ENCODE measurements at regions not wholly inside any gene's neighbourhood (a gene's known extent, or its start where the extent isn't known, plus 50 kb on each side); places are given as distances from the start of the nearest gene placed in this dataset.

GRCh38 chr7:42493436-42494198, 256.6 kb upstream of the GLI3 start:
- Histone ChIP-seq H3K4me3 (peak overlapping the region in 11 of 12 donors; percentile 21 to 60 (median 50)), H3K27ac (peak overlapping the region; percentile 1 to 79 (median 51)), H3K9me3 (no peaks in the 10 kb centered on the region), H3K4me1 (peaks cover 0 to 21% (median 10%) of the 10 kb centered on the region in 12 donors), H3K27me3 (peaks cover 0 to 7% (median 0%) of the 10 kb centered on the region in 9 donors), H3K36me3 (no peaks in the 10 kb centered on the region)
- ATAC-seq = peak; percentile 90 to 98 (median 97)
- TF ChIP-seq POLR2A (IDR thresholded peaks at IDR 0.05) (no peak), CTCF (IDR thresholded peaks at IDR 0.05) (peak in 2 of 12 donors; percentile 15 to 19)
- intact Hi-C loops (cut with DNase I) = no loop called here
- WGBS, 4 donors = 1 to 5% (median 3%) methylated on average over 14 to 29 of the region's 29 CpGs
- peak; percentile 77 to 89 (median 84) for DNase-seq

GRCh38 chr7:42492920-42493319, 255.9 kb upstream of the GLI3 start:
- Histone ChIP-seq H3K27ac (peak overlapping the region in 8 of 12 donors; percentile 23 to 79 (median 44)), H3K4me1 (peaks cover 0 to 21% (median 10%) of the 10 kb centered on the region in 12 donors)
- 53 to 62% (median 60%) methylated on average over 7 of the region's 7 CpGs for WGBS, 4 donors

GRCh38 chr7:42491106-42491505, 254.1 kb upstream of the GLI3 start:
- ATAC-seq (no peak), DNase-seq (no peak)
- H3K4me3 ChIP-seq = no peak overlapping the region
- 71 to 93% (median 78%) methylated on average over 3 of the region's 3 CpGs for WGBS, 4 donors
- peaks cover 0 to 7% (median 0%) of the 10 kb centered on the region in 9 donors for H3K27me3 ChIP-seq
- H3K4me1 ChIP-seq = peaks cover 0 to 21% (median 10%) of the 10 kb centered on the region in 12 donors
- H3K9me3 ChIP-seq = no peaks in the 10 kb centered on the region
- H3K27ac ChIP-seq = peak overlapping the region in 1 of 12 donors; percentile 45
- no peak for TF ChIP-seq POLR2A (IDR thresholded peaks at IDR 0.05)
- TF ChIP-seq CTCF (IDR thresholded peaks at IDR 0.05) = no peak
- intact Hi-C loops (cut with DNase I) = no loop called here
- H3K36me3 ChIP-seq = no peaks in the 10 kb centered on the region

More at GRCh38 chr7:42492920-42493319, 255.9 kb upstream of the GLI3 start:
- ATAC-seq (no peak), DNase-seq (no peak)
- Histone ChIP-seq H3K27me3 (peaks cover 0 to 7% (median 0%) of the 10 kb centered on the region in 9 donors), H3K9me3 (no peaks in the 10 kb centered on the region), H3K36me3 (no peaks in the 10 kb centered on the region), H3K4me3 (peak overlapping the region in 10 of 12 donors; percentile 21 to 60 (median 50))
- TF ChIP-seq POLR2A (IDR thresholded peaks at IDR 0.05) = no peak
- TF ChIP-seq CTCF (IDR thresholded peaks at IDR 0.05) = no peak
- intact Hi-C loops (cut with DNase I) = no loop called here

- DNase-seq (no peak), ATAC-seq (no peak)
- no peak for TF ChIP-seq POLR2A (IDR thresholded peaks at IDR 0.05)
- no peak for TF ChIP-seq CTCF (IDR thresholded peaks at IDR 0.05)
- peaks cover 0 to 12% (median 7%) of the 10 kb centered on the region in 12 donors for H3K4me1 ChIP-seq
- no peak overlapping the region for H3K4me3 ChIP-seq
- H3K36me3 ChIP-seq = no peaks in the 10 kb centered on the region
- intact Hi-C loops (cut with DNase I) = loop anchor here in 2 of 10 donors (10.0 kb wide), 2 partner anchors 56 to 254 kb away; partner anchors contain the start of gene GLI3 (in 1 of the 2)
- no peaks in the 10 kb centered on the region for H3K9me3 ChIP-seq
- H3K27ac ChIP-seq = peak overlapping the region in 1 of 12 donors; percentile 66
- peaks cover 0 to 7% (median 0%) of the 10 kb centered on the region in 9 donors for H3K27me3 ChIP-seq
Observed at GRCh38 chr7:42489299-42489698, 252.3 kb upstream of the GLI3 start.

Data from heart left ventricle (tissue), 16 donors.